GM12878 (cell line): ENCODE measurements at regions not wholly inside any gene's neighbourhood (a gene's known extent, or its start where the extent isn't known, plus 50 kb on each side); places are given as distances from the start of the nearest gene placed in this dataset.

Experiments used
- ATAC-seq: fragments of 200-7000 bp; cut with Tn5 transposase; 3 replicates; pipeline ENCODE4 v1.9.1; 2020; ENCODE audit warnings: mild to moderate bottlenecking, moderate library complexity
- BruUV-seq: library from RNA; stranded (reverse); fragments of 400-500 nt; replicated peaks from 2 replicates; lab custom pipeline; 2021; lab: Mats Ljungman, UMichigan
- CTCF ChIA-PET: fragments of 300-600 bp; sonication (Branson Sonifier 250); formaldehyde crosslinking; extraction: SDS; loops from one replicate; lab custom pipeline; 2021; ENCODE audit warnings: inconsistent platforms; lab: Yijun Ruan, JAX
- POLR2A ChIA-PET: fragments of 350-600 bp; formaldehyde crosslinking; extraction: SDS; loops from one replicate; lab custom pipeline; 2021; ENCODE audit warnings: inconsistent platforms; lab: Charles Lee
- RAD21 ChIA-PET: fragments of 300-600 bp; sonication (Branson Sonifier 250); formaldehyde crosslinking; loops from one replicate; lab custom pipeline; 2023; ENCODE audit warnings: antibody characterized with exemption; ENCODE audit not compliant: unreplicated experiment; lab: Charles Lee
- SMC1A ChIA-PET: fragments of 300-600 bp; sonication (Branson Sonifier 250); formaldehyde crosslinking; loops from one replicate; lab custom pipeline; 2023; ENCODE audit not compliant: unreplicated experiment, uncharacterized antibody; lab: Charles Lee
- DNase-seq: peaks from one replicate; pipeline ENCODE4 v3.0.0-alpha.2; 2011; ENCODE audit warnings: low read depth, low spot score
- FAIRE-seq: peaks from 3 replicates; lab custom pipeline; 2011; peaks lifted over from hg19 to GRCh38; lab: Jason Lieb, UNC
- H2AFZ ChIP-seq: 2 replicates; pipeline ENCODE4 v1.6.0; 2011; ENCODE audit warnings: low read depth, low read length, control low read depth; ENCODE audit not compliant: control insufficient read depth
- H3K27ac ChIP-seq: 2 replicates; pipeline ENCODE4 v1.5.1; 2011; ENCODE audit warnings: control low read depth; ENCODE audit not compliant: control insufficient read depth, insufficient read depth
- H3K27me3 ChIP-seq, 2 experiments: replicated peaks in 1 of 2; 2 replicates each; pipeline versions ENCODE4 v1.6.0 to v1.6.1; 2011; ENCODE audit warnings: low read length in 1 of 2; ENCODE audit not compliant: control insufficient read depth in 2 of 2, insufficient read depth in 2 of 2
- H3K36me3 ChIP-seq, 2 experiments: 2 replicates each; pipeline ENCODE4 v1.5.1; 2011; ENCODE audit warnings: low read length in 1 of 2; ENCODE audit not compliant: control insufficient read depth in 2 of 2, insufficient read depth in 2 of 2
- H3K4me1 ChIP-seq: 2 replicates; pipeline ENCODE4 v1.6.1; 2011; ENCODE audit warnings: mild to moderate bottlenecking, low read length, moderate library complexity, mixed read lengths; ENCODE audit not compliant: control insufficient read depth, insufficient read depth
- H3K4me2 ChIP-seq: 2 replicates; pipeline ENCODE4 v1.6.0; 2011; ENCODE audit warnings: control low read depth; ENCODE audit not compliant: control insufficient read depth, insufficient read depth
- H3K4me3 ChIP-seq: fragments of 200-600 bp; sonication (generic); 2 replicates; pipeline ENCODE4 v1.5.1; 2016
- H3K79me2 ChIP-seq: 2 replicates; pipeline ENCODE4 v1.6.0; 2011; ENCODE audit warnings: low read length; ENCODE audit not compliant: control insufficient read depth, insufficient read depth
- H3K9ac ChIP-seq: 2 replicates; pipeline ENCODE4 v1.8.0; 2011; ENCODE audit warnings: low read length, control low read depth, mixed read lengths; ENCODE audit not compliant: control insufficient read depth, insufficient read depth
- H3K9me3 ChIP-seq: replicated peaks from 3 replicates; pipeline ENCODE4 v1.5.1; 2011; ENCODE audit warnings: mild to moderate bottlenecking, low read length; ENCODE audit not compliant: control insufficient read depth, insufficient read depth
- H4K20me1 ChIP-seq: 2 replicates; pipeline ENCODE4 v1.6.0; 2011; ENCODE audit not compliant: control insufficient read depth, insufficient read depth
- JUNB ChIP-seq: IDR thresholded peaks from 2 replicates; pipeline ENCODE4 v1.6.1; 2016; ENCODE audit warnings: antibody characterized with exemption, mild to moderate bottlenecking
- SMAD5 ChIP-seq: IDR thresholded peaks from 2 replicates; pipeline ENCODE4 v1.6.1; 2016; ENCODE audit warnings: antibody characterized with exemption, low read depth
- ZNF207 ChIP-seq: fragments of 450-650 bp; IDR thresholded peaks from 2 replicates; pipeline ENCODE4 v1.6.1; 2014; ENCODE audit warnings: antibody characterized with exemption, mild to moderate bottlenecking, borderline replicate concordance
- WGBS: methylation state at CpG from one replicate; pipeline ENCODE4 v1.1.6; 2016; ENCODE audit warnings: low lambda C conversion rate; ENCODE audit not compliant: insufficient replicate concordance, insufficient coverage; ENCODE audit errors: missing lambda C conversion rate; 5-methylcytosine and 5-hydroxymethylcytosine counted together
- in situ Hi-C: fragments of 300-500 bp; cut with MboI; formaldehyde crosslinking; loops from 9 replicates; pipeline ENCODE4 v1.14.3; 2018; ENCODE audit warnings: mixed read lengths
- intact Hi-C: fragments of 100-400 bp; cut with micrococcal nuclease; formaldehyde crosslinking; loops from one replicate; pipeline ENCODE4 v1.14.2; 2022; ENCODE audit not compliant: unreplicated experiment
- TF ChIP-seq, protein P1 (sequence below): fragments of 450-650 bp; IDR thresholded peaks from 2 replicates; pipeline ENCODE4 v1.6.1; 2016; ENCODE audit warnings: mild to moderate bottlenecking, moderate library complexity, borderline replicate concordance

DNA sequence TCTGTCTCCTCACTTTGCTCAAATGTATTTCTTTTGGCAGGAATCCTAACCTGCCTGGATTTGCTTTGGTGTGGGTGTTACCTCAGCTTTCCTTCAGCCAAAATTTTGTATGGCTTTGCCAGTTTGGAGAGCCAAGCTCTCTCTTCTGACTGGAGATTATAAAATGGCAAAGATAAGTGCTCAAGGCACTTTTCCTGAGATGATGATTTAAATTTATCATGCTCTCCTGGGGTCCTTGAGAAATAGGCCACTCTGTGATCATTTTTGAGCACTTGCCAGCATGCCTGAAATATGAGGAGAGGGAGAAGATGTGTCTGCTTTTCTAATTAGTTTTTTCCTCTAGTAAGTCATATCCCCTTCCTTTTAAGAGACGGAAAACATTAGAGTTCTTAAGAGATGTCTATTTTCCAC, 683.0 kb downstream of the SLC4A3 start:
- no peak for FAIRE-seq
- SMC1A ChIA-PET, result no interaction called here

More for the DNA sequence above, 683.0 kb downstream of the SLC4A3 start:
- Histone ChIP-seq H3K27ac (no peak overlapping the region), H3K9ac (no peak overlapping the region), H3K27me3 (no peaks in the 10 kb centered on the region), H3K4me3 (no peak overlapping the region), H2AFZ (no peak overlapping the region), H3K36me3 (no peaks in the 10 kb centered on the region), H3K4me2 (no peak overlapping the region)
- in situ Hi-C loops, result no loop called here
- ChIA-PET CTCF (no interaction called here), POLR2A (no interaction called here), RAD21 (no interaction called here)
- no peak for DNase-seq
- intact Hi-C loops, result no loop called here
- WGBS, result 35% methylated on average over 1 of the region's 1 CpG
- no peak for TF ChIP-seq JUNB
- no peak for TF ChIP-seq ZNF207
- TF ChIP-seq SMAD5, result no peak
- TF ChIP-seq, protein P1, sequence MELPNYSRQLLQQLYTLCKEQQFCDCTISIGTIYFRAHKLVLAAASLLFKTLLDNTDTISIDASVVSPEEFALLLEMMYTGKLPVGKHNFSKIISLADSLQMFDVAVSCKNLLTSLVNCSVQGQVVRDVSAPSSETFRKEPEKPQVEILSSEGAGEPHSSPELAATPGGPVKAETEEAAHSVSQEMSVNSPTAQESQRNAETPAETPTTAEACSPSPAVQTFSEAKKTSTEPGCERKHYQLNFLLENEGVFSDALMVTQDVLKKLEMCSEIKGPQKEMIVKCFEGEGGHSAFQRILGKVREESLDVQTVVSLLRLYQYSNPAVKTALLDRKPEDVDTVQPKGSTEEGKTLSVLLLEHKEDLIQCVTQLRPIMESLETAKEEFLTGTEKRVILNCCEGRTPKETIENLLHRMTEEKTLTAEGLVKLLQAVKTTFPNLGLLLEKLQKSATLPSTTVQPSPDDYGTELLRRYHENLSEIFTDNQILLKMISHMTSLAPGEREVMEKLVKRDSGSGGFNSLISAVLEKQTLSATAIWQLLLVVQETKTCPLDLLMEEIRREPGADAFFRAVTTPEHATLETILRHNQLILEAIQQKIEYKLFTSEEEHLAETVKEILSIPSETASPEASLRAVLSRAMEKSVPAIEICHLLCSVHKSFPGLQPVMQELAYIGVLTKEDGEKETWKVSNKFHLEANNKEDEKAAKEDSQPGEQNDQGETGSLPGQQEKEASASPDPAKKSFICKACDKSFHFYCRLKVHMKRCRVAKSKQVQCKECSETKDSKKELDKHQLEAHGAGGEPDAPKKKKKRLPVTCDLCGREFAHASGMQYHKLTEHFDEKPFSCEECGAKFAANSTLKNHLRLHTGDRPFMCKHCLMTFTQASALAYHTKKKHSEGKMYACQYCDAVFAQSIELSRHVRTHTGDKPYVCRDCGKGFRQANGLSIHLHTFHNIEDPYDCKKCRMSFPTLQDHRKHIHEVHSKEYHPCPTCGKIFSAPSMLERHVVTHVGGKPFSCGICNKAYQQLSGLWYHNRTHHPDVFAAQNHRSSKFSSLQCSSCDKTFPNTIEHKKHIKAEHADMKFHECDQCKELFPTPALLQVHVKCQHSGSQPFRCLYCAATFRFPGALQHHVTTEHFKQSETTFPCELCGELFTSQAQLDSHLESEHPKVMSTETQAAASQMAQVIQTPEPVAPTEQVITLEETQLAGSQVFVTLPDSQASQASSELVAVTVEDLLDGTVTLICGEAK, result no peak
- TF ChIP-seq, all 136 proteins: peak for 0
- no peak for ATAC-seq
- no peaks in the 10 kb centered on the region for H4K20me1 ChIP-seq
- no peaks in the 10 kb centered on the region for H3K79me2 ChIP-seq
- no peaks in the 10 kb centered on the region for H3K4me1 ChIP-seq
- BruUV-seq, result no TSS peak
- H3K9me3 ChIP-seq, result no peaks in the 10 kb centered on the region
